ENCODE measurements at regions not wholly inside any gene's neighbourhood (a gene's known extent, or its start where the extent isn't known, plus 50 kb on each side); places are given as distances from the start of the nearest gene placed in this dataset.

- no peak overlapping the region for H2BK15ac ChIP-seq (ENCODE audit: low read depth, low read length)
- H3K23me2 ChIP-seq (ENCODE audit: insufficient read length, low read depth, low read length, poor library complexity, severe bottlenecking), result no peaks in the 10 kb centered on the region
- no CpG with 5 or more reads among the region's 6 CpGs for WGBS (ENCODE audit: extremely low coverage, insufficient read length, low lambda C conversion rate)
- H3K36me3 Mint-ChIP-seq (ENCODE audit: insufficient read depth in 1 of 3, low read depth in 3 of 3), result no peaks in the 10 kb centered on the region
- no peaks in the 10 kb centered on the region for H3K27me3 Mint-ChIP-seq (ENCODE audit: low read depth)
- H3K23ac ChIP-seq (ENCODE audit: insufficient read length, low read depth, low read length), result no peak overlapping the region
- no peaks in the 10 kb centered on the region for H3K9me3 Mint-ChIP-seq
- no peak overlapping the region for H2BK120ac ChIP-seq (ENCODE audit: low read depth, low read length, poor library complexity, severe bottlenecking)
- H3T11ph ChIP-seq (ENCODE audit: low read length), result no peak overlapping the region
- no peak overlapping the region for H3K56ac ChIP-seq (ENCODE audit: insufficient read length, low read depth, low read length)
- H4K5ac ChIP-seq (ENCODE audit: insufficient read length, low read depth, low read length), result no peak overlapping the region
- no peaks in the 10 kb centered on the region for H3K27me3 ChIP-seq (ENCODE audit: insufficient read depth, low read length)
- H3K4me3 Mint-ChIP-seq, result no peak overlapping the region
- no peak overlapping the region for H4K91ac ChIP-seq (ENCODE audit: insufficient read length, low read depth, low read length)
- H3K18ac ChIP-seq (ENCODE audit: insufficient read length, low read depth, low read length), result no peak overlapping the region
- H3K4me1 Mint-ChIP-seq, result no peaks in the 10 kb centered on the region
- H2AK5ac ChIP-seq (ENCODE audit: insufficient read length, low read length), result no peak overlapping the region
- no peaks in the 10 kb centered on the region for H4K20me1 ChIP-seq (ENCODE audit: control insufficient read depth, insufficient read depth, insufficient read length)
- no peak overlapping the region for H2BK20ac ChIP-seq (ENCODE audit: low read depth, low read length, poor library complexity, severe bottlenecking)
- no peak for DNase-seq
- no peak overlapping the region for H3K4ac ChIP-seq (ENCODE audit: low read depth, low read length)
- no peak overlapping the region for H2BK12ac ChIP-seq (ENCODE audit: insufficient read length, low read depth, low read length)
- no peak overlapping the region for H4K8ac ChIP-seq (replicated peaks; ENCODE audit: insufficient read length, low read depth, low read length)
- no peaks in the 10 kb centered on the region for H3K4me1 ChIP-seq (ENCODE audit: insufficient read depth, low read length)
- H3K9ac ChIP-seq (ENCODE audit: extremely low read depth, insufficient read length, low read length), result no peak overlapping the region
- H2BK5ac ChIP-seq (ENCODE audit: insufficient read length, low read length), result no peak overlapping the region
- TF ChIP-seq CTCF (conservative IDR thresholded peaks at IDR 0.05), result no peak
- no peak overlapping the region for H3K27ac Mint-ChIP-seq
- H3K9me3 ChIP-seq (ENCODE audit: control insufficient read depth, low read depth, low read length), result no peaks in the 10 kb centered on the region
- H3K14ac ChIP-seq (ENCODE audit: insufficient read depth, low read length), result no peak overlapping the region
- H3K27ac ChIP-seq (ENCODE audit: insufficient read length, low read depth, low read length), result no peak overlapping the region
- H3K4me2 ChIP-seq (ENCODE audit: insufficient read depth, insufficient read length, low read length), result no peak overlapping the region
- no peaks in the 10 kb centered on the region for H3K79me1 ChIP-seq (ENCODE audit: insufficient read depth, low read depth, low read length, poor library complexity, severe bottlenecking)
- H3K79me2 ChIP-seq (ENCODE audit: insufficient read depth, low read length), result no peaks in the 10 kb centered on the region
- no peak overlapping the region for H2AFZ ChIP-seq (ENCODE audit: low read length)
Observed at GRCh38 chr2:106976548-106976947, 90.6 kb upstream of the ST6GAL2 start.

Data from H9 (cell line).